ENCODE measurements at regions not wholly inside any gene's neighbourhood (a gene's known extent, or its start where the extent isn't known, plus 50 kb on each side); places are given as distances from the start of the nearest gene placed in this dataset.

GRCh38 chr2:71832388-71832787 is 315.3 kb downstream of the CYP26B1 start:
- no peak overlapping the region for H3K27ac Mint-ChIP-seq
- TF ChIP-seq CTCF (IDR thresholded peaks at IDR 0.05), result no peak
- DNase-seq, result no peak
- H3K9me3 Mint-ChIP-seq, result no peaks in the 10 kb centered on the region
- H3K4me3 Mint-ChIP-seq, result no peak overlapping the region
- peaks cover 23% of the 10 kb centered on the region for H3K27me3 Mint-ChIP-seq (ENCODE audit: low read depth, poor library complexity)
- peaks cover 14% of the 10 kb centered on the region for H3K4me1 Mint-ChIP-seq
- H3K36me3 Mint-ChIP-seq (ENCODE audit: low read depth), result no peaks in the 10 kb centered on the region

GRCh38 chr2:71831193-71831577 is 316.5 kb downstream of the CYP26B1 start:
- no peak overlapping the region for H3K27ac Mint-ChIP-seq
- peaks cover 22% of the 10 kb centered on the region for H3K27me3 Mint-ChIP-seq (ENCODE audit: low read depth, poor library complexity)
- H3K4me3 Mint-ChIP-seq, result no peak overlapping the region
- H3K36me3 Mint-ChIP-seq (ENCODE audit: low read depth), result no peaks in the 10 kb centered on the region
- TF ChIP-seq CTCF (IDR thresholded peaks at IDR 0.05), result no peak
- H3K9me3 Mint-ChIP-seq, result no peaks in the 10 kb centered on the region
- DNase-seq, result no peak
- H3K4me1 Mint-ChIP-seq, result peaks cover 14% of the 10 kb centered on the region

- DNase-seq, result no peak
- H3K4me3 Mint-ChIP-seq, result no peak overlapping the region
- TF ChIP-seq CTCF (IDR thresholded peaks at IDR 0.05), result no peak
- peaks cover 14% of the 10 kb centered on the region for H3K4me1 Mint-ChIP-seq
- H3K36me3 Mint-ChIP-seq (ENCODE audit: low read depth), result no peaks in the 10 kb centered on the region
- no peaks in the 10 kb centered on the region for H3K9me3 Mint-ChIP-seq
- H3K27ac Mint-ChIP-seq, result no peak overlapping the region
- H3K27me3 Mint-ChIP-seq (ENCODE audit: low read depth, poor library complexity), result peaks cover 22% of the 10 kb centered on the region
Observed at GRCh38 chr2:71830497-71831192, 317.0 kb downstream of the CYP26B1 start.

- DNase-seq, result no peak
- Mint-ChIP-seq H3K27me3 (ENCODE audit: low read depth, poor library complexity) (peaks cover 22% of the 10 kb centered on the region), H3K27ac (no peak overlapping the region), H3K4me3 (no peak overlapping the region), H3K9me3 (peaks cover 14% of the 10 kb centered on the region), H3K4me1 (peaks cover 14% of the 10 kb centered on the region), H3K36me3 (ENCODE audit: low read depth) (peaks cover 5% of the 10 kb centered on the region)
- no peak for TF ChIP-seq CTCF (IDR thresholded peaks at IDR 0.05)
Observed at GRCh38 chr2:71829008-71829407, 318.7 kb downstream of the CYP26B1 start.

- H3K4me1 Mint-ChIP-seq, result peaks cover 14% of the 10 kb centered on the region
- peaks cover 24% of the 10 kb centered on the region for H3K27me3 Mint-ChIP-seq (ENCODE audit: low read depth, poor library complexity)
- H3K36me3 Mint-ChIP-seq (ENCODE audit: low read depth), result peaks cover 5% of the 10 kb centered on the region
- H3K4me3 Mint-ChIP-seq, result no peak overlapping the region
- peaks cover 18% of the 10 kb centered on the region for H3K9me3 Mint-ChIP-seq
- H3K27ac Mint-ChIP-seq, result no peak overlapping the region
- no peak for TF ChIP-seq CTCF (IDR thresholded peaks at IDR 0.05)
- no peak for DNase-seq
Observed at GRCh38 chr2:71827973-71828372, 319.7 kb downstream of the CYP26B1 start.

- peaks cover 14% of the 10 kb centered on the region for H3K4me1 Mint-ChIP-seq
Observed at GRCh38 chr2:71827524-71827901, 320.1 kb downstream of the CYP26B1 start.

More at GRCh38 chr2:71827524-71827901, 320.1 kb downstream of the CYP26B1 start:
- Mint-ChIP-seq H3K9me3 (peaks cover 18% of the 10 kb centered on the region), H3K36me3 (ENCODE audit: low read depth) (peaks cover 5% of the 10 kb centered on the region), H3K4me3 (no peak overlapping the region), H3K27me3 (ENCODE audit: low read depth, poor library complexity) (peaks cover 28% of the 10 kb centered on the region), H3K27ac (no peak overlapping the region)
- no peak for DNase-seq
- TF ChIP-seq CTCF (IDR thresholded peaks at IDR 0.05), result no peak

All from nephron progenitor cell (in vitro differentiated cells).